ENCODE measurements at regions not wholly inside any gene's neighbourhood (a gene's known extent, or its start where the extent isn't known, plus 50 kb on each side); places are given as distances from the start of the nearest gene placed in this dataset.

- no peak for DNase-seq (ENCODE audit: low spot score)
- TF ChIP-seq, protein P1, sequence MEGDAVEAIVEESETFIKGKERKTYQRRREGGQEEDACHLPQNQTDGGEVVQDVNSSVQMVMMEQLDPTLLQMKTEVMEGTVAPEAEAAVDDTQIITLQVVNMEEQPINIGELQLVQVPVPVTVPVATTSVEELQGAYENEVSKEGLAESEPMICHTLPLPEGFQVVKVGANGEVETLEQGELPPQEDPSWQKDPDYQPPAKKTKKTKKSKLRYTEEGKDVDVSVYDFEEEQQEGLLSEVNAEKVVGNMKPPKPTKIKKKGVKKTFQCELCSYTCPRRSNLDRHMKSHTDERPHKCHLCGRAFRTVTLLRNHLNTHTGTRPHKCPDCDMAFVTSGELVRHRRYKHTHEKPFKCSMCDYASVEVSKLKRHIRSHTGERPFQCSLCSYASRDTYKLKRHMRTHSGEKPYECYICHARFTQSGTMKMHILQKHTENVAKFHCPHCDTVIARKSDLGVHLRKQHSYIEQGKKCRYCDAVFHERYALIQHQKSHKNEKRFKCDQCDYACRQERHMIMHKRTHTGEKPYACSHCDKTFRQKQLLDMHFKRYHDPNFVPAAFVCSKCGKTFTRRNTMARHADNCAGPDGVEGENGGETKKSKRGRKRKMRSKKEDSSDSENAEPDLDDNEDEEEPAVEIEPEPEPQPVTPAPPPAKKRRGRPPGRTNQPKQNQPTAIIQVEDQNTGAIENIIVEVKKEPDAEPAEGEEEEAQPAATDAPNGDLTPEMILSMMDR (IDR thresholded peaks at IDR 0.05; ENCODE audit: extremely low read depth, missing control alignments), result no peak
Observed at GRCh38 chr18:68504441-68505177, 210.3 kb downstream of the TMX3 start.

DNA sequence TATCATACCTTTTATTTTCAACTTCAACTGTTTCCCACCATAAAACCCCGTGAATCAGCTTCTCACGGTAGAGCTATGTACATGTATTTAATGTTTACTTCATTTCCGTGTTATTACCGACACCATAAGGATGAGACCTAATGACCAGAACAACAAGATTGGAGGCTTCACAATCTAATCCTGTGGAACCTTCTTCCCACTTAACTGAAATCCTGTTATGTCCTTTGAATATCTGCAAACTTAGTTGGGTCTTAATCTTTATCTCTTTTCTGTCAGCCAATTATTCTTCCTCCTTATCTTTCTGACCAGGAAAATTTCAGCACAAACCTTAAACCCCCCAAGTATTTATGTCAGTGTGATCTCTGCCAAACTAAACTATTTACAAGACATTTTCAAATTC lies 214.4 kb downstream of the TMX3 start:
- DNase-seq (ENCODE audit: low spot score), result no peak
- TF ChIP-seq, protein P1 (IDR thresholded peaks at IDR 0.05; ENCODE audit: extremely low read depth, missing control alignments), result no peak

DNA sequence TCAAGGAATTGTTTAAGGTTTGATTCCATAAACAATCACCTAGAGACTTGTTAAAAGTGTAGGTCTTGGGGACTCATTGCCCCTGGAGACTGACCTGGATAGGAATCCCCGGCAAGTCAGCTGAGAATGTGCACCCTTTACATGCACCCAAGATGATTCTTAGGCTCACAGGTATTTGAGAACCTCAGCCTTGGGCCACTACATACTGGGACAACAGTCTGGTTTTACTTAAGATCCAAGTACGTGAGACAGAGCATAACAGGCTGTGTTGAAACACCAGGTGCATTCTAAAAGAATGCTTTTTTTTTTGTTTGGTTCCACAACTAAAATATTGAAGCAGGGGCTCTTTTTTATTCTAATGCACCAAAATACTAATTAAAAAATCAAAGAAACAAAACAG lies 215.8 kb downstream of the TMX3 start:
- DNase-seq (ENCODE audit: low spot score), result no peak

DNA sequence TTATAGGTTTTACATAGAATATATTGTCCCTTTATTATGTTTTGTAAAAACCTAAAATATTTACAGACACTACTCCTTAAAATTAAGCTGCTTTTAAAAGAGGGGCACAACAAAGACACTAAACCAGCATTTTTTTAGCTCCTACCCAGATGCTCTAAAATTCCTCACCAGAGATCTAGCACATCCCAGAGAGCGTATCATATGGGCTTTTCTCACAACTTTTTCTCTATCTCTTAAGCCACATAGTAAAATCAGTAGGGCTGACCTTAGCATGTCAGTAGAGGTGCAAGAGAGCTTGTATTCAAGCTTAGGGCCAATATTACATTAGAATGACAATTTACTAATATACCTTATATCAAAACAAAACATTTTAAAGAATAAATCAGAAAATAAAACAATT lies 216.3 kb downstream of the TMX3 start:
- DNase-seq (ENCODE audit: low spot score), result no peak
- TF ChIP-seq, protein P1 (IDR thresholded peaks at IDR 0.05; ENCODE audit: extremely low read depth, missing control alignments), result no peak

More for the DNA sequence above, 215.8 kb downstream of the TMX3 start:
- TF ChIP-seq, protein P1 (IDR thresholded peaks at IDR 0.05; ENCODE audit: extremely low read depth, missing control alignments), result no peak

DNA sequence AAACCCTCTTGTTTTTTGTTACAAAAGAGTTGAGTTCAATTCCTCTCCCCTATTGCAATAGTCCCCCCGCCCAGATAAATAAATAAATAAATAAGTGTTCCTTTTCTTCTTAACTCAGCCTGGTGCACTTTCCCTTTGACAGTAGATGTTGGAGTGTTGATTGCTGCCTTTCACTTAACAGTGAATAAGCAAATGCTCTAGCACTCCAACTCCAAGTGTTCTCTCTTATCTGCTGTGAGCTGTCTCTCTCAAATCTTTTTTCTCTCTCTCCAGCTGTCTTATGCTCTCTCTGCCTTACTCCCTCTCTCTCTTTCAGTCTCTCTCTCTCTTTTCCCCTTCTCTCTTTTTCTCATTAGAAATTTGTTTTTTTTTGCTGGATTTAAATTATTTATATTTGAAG lies 216.7 kb downstream of the TMX3 start:
- TF ChIP-seq, protein P1 (IDR thresholded peaks at IDR 0.05; ENCODE audit: extremely low read depth, missing control alignments), result no peak
- DNase-seq (ENCODE audit: low spot score), result no peak

DNA sequence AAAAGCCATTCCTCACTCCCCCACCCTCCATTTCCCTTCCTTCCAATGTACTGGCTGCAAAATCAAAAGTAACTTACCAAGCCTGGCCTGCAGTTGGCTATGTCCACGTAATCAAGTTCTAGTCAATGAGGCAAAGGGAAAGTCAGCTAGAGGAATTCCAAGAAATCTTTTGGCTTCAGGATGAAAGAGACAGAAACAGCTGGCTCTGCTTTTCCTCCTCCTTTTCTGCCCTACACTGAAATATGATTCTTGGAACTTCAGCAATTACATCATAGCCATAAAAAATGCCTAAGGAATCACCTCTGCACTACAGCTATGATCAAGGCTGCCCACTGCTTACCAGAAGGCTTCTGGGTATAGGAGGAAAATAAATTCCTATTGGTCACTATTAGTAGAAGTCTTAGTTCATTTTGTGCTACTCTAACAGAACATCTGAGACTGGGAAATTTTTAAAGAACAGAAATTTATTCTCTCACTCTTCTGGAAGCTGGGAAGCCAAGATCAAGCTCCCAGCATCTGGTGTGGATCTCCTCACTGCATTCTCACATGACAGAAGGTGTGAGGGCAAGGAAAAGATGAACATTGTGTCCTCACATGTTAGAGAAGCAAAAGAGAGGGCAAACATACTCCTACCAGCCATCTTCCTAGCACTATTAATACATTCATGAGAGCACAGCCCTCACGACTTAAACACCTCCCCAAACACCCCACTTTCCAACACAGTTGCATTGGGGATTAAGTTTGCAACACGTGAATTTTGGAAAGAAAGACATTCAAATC lies 219.9 kb downstream of the TMX3 start:
- no peak for DNase-seq (ENCODE audit: low spot score)
- TF ChIP-seq, protein P1 (IDR thresholded peaks at IDR 0.05; ENCODE audit: extremely low read depth, missing control alignments), result no peak
